GM21423 (cell line): ENCODE measurements at regions not wholly inside any gene's neighbourhood (a gene's known extent, or its start where the extent isn't known, plus 50 kb on each side); places are given as distances from the start of the nearest gene placed in this dataset.
"Not testable (repeated sequence)": the region's sequence is repeated elsewhere in the genome, so short reads cannot be mapped to it uniquely, and the experiment has no call there.

Source experiments
- ATAC-seq: cut with Tn5 transposase; IDR thresholded peaks from one replicate; pipeline ENCODE4 v1.9.1; 2021; ENCODE audit warnings: mild to moderate bottlenecking, moderate library complexity; ENCODE audit not compliant: unreplicated experiment

- ATAC-seq = no peak
Measured at GRCh38 chr9:85339338-85339737, 402.4 kb downstream of the AGTPBP1 start.

- no peak for ATAC-seq
Measured at GRCh38 chr9:85334228-85334627, 407.5 kb downstream of the AGTPBP1 start.

- ATAC-seq = no peak
Measured at GRCh38 chr9:85332487-85332886, 409.3 kb downstream of the AGTPBP1 start.

GRCh38 chr9:85331626-85332025, 410.1 kb downstream of the AGTPBP1 start:
- no peak for ATAC-seq

DNA sequence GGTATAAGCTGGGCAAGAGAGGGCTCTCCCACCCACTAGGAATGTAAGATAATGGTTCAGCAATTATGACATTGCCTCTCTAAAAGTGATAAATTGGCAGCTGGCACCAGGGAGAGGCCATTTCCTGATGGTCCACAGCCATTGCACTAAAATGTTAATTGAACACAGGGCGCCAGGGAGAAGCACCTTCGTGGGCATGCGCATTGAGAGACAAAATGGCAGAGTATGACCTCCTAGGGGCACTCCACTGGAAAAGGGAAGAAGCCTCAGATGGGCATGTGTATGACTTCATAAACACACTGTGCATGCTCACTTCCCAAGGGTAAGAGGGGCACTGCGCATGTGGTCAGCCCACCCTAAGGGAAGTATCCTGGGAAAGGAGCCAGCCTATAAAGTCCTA, 419.2 kb downstream of the AGTPBP1 start:
- ATAC-seq = no peak

DNA sequence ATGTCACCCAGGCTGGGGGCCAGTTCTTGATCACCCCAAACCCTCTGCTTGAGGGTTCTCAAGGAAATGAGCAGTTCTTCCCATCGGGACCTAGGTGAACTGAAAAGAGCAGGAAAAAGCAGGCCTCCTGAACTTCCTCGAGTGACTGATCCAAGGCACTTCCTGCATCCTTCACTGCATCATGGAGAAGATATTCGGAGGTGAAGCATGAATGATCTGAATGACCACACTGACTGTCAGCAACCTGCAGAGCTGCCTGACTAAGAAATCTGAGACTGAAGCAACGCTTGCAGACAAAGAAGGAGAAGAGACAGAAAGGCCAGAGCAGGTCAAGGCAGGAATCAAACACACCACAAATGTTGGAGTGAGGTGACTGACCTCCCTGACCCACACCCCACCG, 420.2 kb downstream of the AGTPBP1 start:
- no peak for ATAC-seq

DNA sequence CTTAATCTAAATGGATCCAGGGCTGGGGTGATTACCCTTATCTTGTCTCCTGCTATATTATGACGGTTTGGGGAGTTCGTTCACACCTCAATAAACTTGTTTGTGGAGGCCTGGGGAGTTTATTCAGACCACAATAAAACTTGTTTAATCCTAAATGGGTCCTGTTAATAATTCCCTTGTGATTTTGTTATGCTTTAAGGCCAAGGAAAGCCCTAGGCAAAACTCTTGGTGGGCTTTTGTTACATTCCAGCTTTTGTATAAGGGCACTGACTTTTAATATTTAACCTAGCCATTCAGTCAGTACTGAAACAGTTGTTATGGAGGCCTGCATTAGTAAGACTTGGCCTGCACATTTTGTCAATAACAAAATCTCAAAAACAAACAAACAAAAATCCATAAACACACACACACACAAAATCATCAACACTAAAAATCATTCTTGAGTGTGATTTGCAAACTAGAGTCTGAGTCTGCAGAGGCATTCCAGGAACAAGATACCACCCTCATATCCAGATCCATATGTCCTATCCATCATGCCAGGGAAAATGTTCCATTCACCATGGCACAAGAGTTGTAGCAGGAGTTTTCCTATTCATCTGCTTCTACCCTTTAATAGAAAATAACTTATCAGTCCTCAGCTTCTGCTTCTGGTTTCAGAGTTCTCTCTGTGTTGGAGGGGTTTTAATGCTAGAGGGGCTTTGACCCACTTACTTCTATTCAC, 421.7 kb downstream of the AGTPBP1 start:
- ATAC-seq = no peak

DNA sequence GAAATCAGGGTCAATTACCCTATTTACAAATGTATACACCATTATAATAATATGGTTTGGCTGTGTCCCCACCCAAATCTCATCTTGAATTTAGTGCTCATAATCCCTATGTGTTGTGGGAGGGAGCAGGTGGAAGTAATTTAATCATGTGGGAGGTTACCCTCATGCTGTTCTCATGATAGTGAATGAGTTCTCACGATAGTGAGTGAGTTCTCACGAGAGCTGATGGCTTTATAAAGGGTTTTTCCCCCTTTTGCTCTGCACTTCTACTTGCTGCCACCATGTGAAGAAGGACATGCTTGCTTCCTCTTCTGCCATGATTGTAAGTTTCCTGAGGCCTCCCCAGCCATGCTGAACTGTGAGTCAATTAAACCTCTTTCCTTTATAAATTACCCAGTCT, 426.2 kb downstream of the AGTPBP1 start:
- ATAC-seq = not testable (repeated sequence)

- no peak for ATAC-seq
Measured at GRCh38 chr9:85310573-85310972, 431.2 kb downstream of the AGTPBP1 start.

DNA sequence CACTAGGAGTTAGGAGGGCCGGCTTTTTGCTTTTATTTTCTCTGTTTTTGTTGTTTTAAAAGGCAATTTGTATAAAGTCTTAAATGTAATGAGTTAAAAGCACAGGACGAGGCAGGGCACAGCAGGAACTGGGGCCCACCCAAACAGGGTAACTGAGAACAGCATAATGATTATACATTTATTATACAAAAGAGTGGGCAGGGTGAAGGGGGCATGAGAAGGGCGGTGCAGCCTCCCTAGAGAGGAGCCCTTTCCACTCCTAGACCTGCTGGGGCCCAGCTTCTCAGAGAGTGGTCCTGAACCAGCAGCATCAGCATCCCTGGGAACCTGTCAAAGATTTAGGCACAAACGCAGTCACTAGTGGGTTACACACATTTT, 438.0 kb downstream of the AGTPBP1 start:
- ATAC-seq = no peak

DNA sequence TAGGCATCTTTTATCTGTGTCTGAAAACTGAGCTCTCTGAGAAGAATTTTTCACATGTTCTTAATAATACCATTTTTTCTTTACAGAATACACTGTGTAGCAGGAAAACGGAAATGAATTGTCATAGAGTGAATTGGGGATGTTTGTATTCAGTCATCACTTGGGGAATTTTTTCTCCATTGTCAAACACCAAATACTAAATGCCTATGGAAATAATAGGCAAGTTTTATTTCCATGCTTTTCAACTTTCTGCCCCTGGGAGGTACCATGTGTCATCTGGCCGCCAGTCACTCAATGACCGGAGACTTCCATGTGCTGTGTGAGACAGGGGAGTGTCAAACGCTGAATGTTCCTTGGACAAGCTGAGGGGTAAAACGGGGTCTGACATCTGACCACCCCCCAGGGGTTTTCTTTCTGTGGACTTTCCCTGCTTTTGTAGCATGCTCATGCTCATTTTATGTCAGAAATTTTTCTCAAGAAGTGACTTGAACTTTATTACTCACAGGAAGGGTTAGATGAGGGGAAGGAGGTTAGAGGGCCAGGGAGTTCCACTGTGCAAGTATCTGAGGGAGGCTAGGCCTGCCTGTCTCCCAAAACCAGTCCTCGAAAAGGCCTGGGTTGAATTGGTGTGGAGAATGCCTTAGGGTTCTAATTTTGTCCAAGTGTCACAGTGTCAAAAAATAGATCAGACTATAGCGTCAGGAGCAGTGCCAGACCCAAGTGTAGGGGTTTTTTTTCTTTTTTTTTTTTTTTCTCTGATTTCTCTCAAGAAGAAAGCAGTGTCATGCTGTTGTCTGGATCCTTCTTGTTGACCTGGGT, 438.6 kb downstream of the AGTPBP1 start:
- ATAC-seq = no peak

DNA sequence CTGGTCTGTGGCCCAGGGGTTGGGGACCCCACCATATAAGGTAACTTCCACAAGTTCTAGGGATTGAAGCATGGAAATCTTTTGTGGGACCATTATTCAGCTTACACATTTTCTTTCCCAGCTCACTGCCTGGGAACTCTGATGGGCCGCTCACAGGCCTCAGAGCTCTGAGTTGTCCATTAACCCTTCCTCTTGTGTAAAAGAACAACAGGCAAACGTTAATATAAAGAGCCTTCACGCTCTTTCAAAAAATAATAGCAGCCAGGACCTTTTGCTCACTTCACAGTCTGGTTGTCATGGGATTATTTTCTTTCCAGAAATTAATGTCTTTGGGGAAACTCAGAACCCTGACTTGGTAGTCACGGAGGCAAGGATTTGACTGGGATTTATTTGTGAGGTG, 443.3 kb downstream of the AGTPBP1 start:
- no peak for ATAC-seq

DNA sequence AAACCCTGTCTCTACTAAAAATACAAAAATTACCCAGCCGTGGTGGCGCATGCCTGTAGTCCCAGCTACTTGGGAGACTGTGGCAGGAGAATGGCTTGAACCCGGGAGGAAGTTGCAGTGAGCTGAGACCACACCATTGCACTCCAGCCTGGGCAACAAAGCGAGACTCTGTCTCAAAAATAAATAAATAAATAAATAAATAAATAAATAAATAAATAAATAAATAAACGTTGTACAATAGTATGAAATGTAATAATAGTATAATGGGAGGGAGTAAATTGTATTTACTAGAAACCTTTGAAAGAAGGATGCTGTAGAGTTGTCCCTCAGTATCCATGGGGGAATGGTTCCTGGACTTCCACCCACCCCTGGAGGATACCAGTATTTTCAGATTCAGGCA, 446.5 kb downstream of the AGTPBP1 start:
- not testable (repeated sequence) for ATAC-seq

- no peak for ATAC-seq
Measured at GRCh38 chr9:85292261-85292660, 449.5 kb downstream of the AGTPBP1 start.

GRCh38 chr9:85291266-85291665, 450.5 kb downstream of the AGTPBP1 start:
- no peak for ATAC-seq

GRCh38 chr9:85290019-85290418, 451.7 kb downstream of the AGTPBP1 start:
- ATAC-seq = no peak

- no peak for ATAC-seq
Measured at GRCh38 chr9:85289142-85289541, 452.6 kb downstream of the AGTPBP1 start.

DNA sequence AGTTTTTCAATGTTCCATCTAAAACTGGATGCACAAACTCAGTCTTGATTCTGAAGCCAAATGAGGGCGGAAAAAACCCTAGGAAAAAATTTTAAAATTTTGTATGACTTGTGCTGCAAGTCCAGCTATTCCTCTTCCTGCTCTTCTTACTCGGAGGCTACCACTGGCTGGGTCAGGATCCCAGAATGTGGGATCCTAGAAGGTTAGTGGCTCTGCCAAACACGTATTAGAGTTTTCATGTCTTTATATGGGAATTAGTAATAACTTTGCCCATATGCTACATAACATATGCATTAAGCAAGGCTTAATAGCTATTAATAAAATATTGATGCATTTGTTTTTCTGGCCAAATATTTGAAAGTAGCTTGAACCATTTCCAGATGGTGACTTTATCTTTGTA, 458.3 kb downstream of the AGTPBP1 start:
- no peak for ATAC-seq

- ATAC-seq = no peak
Measured at GRCh38 chr9:85278769-85279168, 463.0 kb downstream of the AGTPBP1 start.

GRCh38 chr9:85276741-85277140, 465.0 kb downstream of the AGTPBP1 start:
- ATAC-seq = no peak

DNA sequence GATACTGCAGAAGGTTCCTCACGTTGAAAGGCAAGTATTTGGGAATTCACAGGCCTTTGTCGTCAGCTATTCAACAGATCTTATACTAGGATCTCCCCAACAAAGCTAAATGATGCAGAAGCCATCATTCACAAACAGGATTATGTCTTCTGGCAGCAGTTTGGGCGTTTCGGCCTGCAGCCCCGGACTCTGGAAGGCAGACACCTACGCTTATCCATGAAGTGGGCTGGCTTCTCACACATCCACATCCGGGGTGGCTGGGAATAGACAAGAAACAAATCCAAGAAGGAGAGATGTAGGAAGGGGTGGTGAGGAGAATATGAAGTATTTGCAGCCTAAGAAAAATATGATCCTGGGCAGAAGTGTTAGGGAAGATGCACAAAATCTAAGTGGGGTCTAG, 471.9 kb downstream of the AGTPBP1 start:
- ATAC-seq = no peak

GRCh38 chr9:85268131-85268530, 473.6 kb downstream of the AGTPBP1 start:
- ATAC-seq = no peak
